GM18499 (cell line): ENCODE measurements at regions not wholly inside any gene's neighbourhood (a gene's known extent, or its start where the extent isn't known, plus 50 kb on each side); places are given as distances from the start of the nearest gene placed in this dataset.

ENCODE experiments used
- ATAC-seq: cut with Tn5 transposase; IDR thresholded peaks from one replicate; pipeline ENCODE4 v1.9.1; 2021; ENCODE audit warnings: moderate number of reproducible peaks; ENCODE audit not compliant: insufficient read depth, unreplicated experiment

DNA sequence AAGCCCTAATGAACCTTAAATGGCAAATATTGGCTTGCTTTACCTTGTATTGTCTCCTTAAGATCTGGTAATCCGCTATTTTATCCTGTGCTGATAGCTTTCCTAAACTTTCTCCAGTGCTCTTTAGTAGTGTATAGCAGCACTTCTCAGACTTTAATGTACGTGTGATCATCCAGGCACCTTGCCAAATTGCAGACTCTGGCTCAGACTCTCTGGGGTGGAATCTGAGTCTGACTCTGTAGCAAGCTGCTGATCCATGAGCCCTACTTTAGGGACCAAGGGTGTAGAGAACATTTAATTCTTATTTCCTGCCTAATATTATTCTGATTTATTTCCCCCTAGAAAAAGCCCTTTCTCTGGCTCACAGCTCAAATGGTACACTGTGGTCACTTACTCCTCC is 518.8 kb upstream of the ZNF385D start:
- no peak for ATAC-seq

DNA sequence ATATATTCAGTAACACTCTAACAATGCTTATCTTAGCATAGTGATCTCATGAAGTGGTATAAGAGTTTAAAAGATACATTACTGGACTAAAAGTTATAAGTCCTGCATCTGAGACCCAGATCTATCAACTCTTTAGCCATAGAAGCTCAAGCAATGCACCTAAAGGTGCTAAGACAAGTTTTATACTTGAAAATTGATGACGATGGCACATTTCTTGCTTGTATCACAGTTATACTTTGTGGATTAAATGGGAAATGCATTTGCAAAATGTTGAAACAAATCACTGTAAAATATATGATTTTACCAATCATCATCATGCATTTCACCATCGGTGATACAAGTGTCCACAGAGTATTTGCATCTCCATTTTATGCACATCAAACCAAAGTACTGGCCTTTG is 525.3 kb upstream of the ZNF385D start:
- no peak for ATAC-seq

DNA sequence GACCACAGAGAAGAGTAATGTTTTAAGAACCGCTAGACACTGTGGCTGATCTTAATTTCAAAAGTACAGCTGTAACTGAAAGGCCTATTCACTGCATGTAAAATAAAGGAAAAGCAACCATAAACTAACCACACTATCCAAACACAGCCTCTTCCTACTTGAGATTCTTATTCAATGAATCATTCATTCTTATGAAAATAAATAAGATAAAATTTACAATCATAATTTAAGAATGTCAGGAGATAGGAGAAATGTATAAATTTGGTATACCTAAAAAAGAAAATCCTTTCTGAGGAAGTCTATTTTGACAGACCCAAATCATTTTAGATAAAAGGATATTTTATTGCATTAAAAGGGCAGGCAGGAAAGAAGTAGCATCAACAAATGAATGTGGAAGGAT is 533.5 kb upstream of the ZNF385D start:
- no peak for ATAC-seq

DNA sequence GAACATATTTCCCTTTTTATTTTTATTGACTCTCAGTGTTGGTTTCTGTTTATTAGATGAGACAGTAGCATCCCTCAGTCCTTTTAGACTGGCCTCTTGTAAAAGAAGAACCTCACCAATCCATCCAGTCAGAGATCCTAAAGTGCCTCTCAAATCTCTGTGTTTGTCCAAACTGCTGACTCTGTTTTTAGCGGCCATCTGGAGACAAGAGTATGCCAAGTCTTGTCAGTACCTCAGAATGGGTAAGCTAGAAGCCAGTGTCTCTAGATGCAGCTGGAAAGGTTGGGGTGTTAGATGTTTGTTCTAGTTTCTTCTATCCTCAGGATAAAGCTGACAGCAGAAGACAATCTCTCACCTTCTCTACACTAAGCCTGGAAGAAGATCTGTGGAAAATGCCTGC is 537.7 kb upstream of the ZNF385D start:
- no peak for ATAC-seq

DNA sequence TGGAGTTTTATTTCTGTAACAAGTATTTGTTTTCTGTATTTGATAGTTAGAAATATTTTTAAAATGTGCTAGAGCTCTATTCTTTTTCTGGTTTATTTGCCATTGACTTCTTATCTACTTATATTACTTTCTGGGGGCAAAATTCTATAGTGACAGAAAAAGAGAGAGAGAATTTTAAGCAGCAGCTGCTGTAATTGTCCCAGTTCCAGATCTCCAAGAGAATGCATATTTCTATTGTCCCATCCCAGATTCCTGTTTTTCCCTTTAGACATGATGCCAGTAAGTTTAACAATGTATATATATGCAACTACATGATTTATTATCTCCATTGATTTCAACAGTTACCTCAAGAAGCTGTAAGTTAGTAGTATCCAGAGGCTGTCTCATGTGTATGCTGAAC is 541.7 kb upstream of the ZNF385D start:
- ATAC-seq: no peak

DNA sequence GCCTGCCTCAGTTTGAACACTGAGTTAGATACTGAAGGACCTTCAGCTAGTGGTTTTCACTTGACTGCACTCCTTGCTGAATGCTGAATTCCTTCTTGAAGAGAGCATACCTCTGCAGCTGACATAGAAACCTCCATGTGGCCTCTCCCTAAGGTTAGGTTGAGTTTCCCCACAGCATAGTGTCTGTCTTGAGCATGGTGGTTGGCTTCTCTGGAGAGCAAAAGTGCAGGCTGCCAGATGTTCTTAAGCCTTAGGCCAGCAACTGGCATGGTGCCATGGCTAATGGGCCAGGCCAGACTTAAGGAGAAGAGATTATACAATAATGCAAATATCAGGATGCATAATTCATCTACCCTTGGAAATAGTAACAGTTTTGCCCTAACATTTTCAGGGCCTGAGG is 545.6 kb upstream of the ZNF385D start:
- no peak for ATAC-seq

DNA sequence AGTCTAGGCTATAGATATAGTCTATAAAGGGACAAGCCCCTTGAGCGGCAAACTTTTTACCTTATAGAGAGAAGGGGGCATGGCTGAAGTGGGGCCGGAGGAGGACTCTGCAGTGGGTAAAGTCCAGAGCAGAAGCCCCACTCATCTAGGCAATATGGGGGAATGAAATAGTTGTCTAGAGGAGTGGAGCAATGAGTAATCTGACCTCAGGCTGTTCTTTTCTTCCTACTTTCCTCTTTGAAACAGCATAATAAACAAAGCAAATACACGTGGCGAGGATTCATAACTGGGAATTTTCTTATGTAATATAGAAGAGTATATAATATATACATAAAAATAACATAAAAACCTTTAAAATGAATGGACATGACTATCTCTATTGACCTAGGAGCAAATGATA is 546.4 kb upstream of the ZNF385D start:
- no peak for ATAC-seq

DNA sequence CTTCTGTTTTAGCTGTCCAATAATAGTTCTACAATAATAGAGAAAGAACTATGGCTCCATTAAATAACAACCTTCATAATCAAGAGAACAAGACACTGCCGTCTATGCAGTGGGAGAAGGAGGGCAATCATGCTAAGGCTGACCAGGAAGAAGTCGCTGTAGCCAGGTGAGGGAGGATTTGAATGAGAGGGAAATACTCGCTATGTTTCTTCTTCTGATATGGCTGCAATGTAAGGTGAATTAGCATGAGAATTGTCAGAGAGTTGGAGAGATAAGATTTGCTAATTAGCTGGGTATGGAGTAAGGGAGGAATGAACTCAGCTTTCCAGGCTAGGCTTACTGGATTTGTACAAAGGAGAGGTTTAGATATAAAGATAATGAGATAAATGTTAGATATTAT is 555.4 kb upstream of the ZNF385D start:
- ATAC-seq: no peak

DNA sequence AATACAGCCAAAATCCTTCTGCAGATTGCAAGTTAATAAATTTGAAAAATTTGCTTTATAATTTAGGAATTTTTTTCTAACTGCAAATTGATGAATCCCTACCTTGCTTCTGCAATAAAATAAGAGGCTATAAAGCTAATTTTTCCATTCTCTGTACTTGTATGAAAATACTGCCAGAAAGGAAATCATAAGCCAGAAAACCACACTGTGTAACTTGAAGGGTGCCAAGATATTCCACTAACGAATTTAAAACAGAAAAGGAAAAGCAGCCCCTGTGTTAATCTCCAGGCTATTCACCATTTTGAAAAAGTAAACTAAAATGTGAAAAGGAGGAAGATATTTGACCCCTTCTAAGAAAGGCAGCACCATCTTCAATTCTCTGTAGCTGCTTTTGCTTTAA is 557.9 kb upstream of the ZNF385D start:
- ATAC-seq: no peak

DNA sequence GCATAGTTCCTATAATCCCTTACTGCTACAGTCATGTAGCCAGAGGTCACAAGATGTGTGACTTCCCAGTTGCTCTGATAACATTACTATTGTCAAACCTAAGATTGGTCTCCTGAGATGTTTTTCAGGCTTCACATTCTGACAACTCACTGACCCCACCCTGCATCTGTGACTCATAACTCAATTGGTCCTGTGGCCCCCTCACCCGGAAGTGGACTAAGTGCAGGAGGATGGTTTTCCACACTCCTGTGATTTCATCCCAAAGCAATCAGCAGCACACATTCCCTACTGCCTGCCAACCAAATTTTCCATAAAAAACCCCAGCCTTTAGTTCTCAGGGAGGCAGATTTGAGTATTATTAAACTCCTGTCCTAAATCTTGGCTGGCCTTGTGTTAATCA is 564.9 kb upstream of the ZNF385D start:
- no peak for ATAC-seq

DNA sequence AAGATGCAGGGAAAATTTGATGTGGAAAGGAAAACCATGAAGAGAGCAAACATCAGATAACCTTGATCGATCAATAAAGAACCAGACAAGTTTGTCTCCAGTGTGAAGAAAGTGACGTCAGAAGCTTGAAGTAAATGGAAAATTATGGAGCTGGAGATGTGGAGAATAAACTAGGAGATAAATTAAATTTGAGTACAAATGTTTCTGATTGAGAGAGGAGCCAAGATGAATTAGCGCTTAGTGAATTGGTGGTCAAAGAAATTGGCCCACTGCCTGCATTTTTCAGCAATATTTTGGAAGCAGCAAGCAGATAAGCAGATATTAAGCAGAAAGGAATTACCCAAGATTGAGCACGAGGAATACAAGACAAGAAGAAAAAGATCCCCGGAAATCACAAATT is 567.3 kb upstream of the ZNF385D start:
- ATAC-seq: no peak

DNA sequence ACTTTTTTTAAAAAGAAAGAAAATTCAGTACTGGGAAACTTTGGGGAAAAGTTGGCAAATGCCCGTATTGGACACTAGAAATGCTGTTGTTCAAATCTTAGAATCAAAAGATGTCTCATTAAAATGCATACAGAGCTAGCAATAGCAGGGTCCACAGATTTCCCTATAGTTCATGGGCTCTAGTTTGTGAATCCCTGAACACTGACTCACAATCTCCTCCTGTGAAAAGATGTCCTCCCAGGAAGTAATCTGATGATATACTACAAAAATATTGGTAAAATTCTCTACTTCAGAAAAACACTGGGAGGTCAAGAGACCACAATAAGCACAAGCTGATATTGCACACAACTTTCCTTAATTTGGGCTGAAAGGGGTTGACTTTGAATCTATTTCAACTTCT is 568.4 kb upstream of the ZNF385D start:
- ATAC-seq: no peak

DNA sequence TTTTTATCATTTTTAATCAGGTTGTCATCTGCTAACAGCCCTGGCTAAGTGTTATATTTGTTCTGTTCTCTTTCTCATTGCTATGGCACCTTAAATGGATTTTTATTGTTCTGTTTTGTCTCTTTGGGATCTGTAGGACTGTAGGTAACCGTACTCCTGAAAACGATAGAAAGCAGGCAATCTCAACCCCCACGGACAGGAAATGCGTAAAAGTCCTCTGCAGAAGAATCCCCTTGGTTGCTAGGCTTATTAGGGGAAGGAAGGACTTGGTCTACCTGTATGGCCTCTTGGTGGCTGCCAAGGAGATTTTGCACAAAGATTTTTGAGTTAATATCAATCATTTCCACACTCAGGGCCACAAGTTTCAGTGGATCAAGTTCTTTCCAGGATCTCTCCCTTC is 571.9 kb upstream of the ZNF385D start:
- no peak for ATAC-seq

DNA sequence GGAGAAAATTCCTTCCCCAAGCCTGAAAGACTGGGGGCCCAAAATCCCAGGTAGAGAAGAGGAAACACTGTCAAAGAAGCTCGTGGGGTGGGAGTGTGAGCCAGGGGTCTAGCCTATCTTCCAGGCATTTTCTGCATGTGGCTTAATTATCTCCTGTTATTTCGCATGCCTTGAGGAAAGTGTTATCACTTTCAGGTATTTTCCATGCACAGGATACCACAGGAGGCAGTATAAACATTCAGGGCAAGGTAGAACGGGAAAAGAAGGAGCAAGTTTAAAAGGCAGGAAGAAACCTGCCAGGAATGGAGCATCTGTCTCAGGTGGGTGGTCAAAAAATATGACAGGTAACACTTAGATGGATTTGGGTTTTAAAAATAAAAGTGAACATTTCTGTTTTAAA is 575.3 kb upstream of the ZNF385D start:
- no peak for ATAC-seq

DNA sequence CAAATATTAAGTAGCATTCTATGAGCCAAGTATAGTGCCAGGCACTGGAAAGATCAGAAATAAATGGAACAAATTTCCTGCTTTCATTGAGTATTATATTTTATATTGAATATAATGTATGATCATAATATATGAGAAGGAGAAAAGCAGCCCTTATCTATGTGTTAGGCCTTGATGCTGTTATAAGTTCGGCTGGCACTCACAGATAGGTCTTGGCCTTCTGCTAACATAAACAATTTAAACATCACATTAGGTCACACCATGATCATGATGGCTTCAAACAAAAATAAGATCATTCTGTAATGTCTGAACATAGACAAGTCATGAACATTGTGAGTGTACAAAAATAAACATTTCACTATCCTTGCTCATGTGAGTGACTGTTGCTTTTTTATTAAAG is 584.0 kb upstream of the ZNF385D start:
- no peak for ATAC-seq

DNA sequence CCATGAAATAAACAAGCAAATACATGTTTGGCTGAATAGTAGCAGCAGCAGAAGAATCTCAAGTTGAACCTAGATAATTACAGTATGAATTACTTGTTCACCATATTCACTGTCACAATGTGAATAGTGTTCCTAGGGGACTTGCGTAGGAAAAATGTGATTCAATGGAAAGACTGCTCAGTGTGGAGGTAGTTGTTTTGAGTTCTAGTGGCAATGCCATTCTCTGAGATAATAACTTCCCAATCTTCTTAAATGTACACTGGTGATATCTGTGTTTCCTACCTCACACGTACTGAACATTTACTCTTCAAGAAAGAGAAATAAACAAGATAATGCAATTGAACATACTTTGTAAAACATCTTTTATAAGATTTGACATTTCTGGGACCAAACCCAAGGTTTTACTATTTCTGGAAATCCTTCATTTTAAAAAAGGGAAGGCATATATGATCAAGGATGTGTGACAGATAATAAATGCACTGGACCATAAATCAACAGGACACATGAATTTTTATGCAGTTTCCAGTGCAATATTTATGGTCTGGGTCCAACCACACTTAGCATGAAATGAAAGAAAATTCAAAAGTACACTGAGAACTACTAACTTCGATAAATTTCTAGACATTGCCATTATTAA is 598.3 kb upstream of the ZNF385D start:
- ATAC-seq: no peak

DNA sequence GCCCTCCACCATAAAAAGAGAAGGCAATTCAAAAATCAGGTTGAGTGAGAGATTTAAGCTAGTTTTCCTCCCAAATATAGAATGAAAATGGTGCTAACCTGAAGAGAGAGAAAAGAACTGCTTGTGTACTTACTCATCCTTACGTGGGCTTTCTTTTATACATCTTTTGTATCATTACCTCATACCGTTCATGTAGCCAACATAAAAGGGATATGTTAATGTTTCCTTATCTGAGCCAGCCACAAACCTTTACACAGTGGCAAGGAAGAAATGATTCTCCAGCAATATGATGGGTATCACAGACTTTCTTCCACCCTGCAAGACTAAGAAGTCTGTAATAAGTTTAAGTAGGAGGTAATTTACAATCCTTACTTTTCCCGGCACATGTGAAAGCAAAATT is 600.8 kb upstream of the ZNF385D start:
- no peak for ATAC-seq

DNA sequence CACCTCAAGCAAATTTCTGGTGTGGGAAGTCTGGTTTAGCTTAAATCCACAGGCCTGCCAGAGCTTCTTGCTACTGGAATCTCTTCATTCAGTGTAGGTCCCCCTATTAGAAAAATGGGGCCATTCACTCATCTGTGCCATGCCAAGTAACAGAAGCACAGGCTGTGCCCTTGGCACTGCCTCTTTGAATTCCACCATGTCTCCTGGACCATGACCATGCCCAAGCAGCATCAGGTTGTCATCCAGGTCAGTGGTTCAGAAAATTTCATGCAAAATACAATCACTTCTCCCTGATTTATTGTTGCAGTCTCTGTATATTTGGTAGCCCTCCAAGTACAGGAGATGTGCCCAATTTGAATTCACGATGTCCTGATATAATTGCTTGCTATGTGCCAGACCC is 602.1 kb upstream of the ZNF385D start:
- no peak for ATAC-seq

DNA sequence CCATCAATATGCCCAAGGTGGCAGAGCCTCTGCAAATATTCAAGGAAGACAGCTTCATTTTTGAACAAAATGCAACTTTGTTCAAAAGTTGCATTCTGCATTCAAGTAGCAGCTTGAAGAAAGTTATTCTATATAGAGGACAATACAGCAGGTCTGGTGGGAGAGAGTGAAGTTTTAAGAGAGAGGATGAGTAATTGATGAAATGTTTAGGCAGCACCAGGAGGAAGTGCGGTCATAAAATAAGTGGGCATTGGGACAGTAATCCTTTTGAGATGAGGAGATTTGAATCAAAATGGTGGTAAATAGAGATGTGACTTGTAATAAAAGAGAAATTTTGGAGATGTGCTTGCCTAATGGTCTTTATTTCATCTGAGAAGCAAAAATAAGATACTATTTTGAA is 607.3 kb upstream of the ZNF385D start:
- ATAC-seq: no peak

DNA sequence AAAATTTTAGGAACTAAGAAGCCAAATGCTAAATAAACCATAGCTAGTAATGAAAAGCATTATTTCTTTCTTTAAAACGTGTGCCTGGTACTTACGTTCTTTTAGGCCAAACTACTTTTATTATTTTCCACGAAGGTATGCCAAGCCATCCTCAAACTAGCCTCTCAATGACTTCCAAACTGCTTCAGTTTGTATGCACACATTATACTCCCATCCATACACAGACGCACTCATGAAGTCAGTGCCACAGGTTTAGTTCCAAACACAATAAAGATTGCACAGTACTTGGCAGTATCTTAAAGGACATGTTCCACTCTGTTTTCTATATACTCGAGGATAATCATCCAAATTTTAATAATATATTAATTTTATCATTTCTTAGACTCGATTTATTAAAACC is 609.2 kb upstream of the ZNF385D start:
- no peak for ATAC-seq

DNA sequence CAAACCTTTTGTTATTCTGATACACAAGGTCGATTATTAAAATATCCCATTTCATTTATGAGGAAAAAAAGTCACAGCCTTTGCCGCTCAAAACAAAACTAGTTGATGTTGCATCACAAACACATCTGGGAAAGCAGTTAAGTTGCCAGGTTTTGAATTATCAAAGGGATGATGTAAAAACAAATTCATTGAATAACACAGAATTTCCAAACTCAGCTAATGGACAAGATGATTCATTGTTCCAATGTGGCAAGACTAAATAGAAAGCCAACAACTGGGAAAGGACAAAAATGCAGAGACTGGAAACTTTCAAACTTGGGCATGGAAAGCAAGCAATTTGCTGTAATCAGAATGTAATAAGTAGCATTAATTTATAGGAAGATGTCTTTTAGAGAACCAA is 610.0 kb upstream of the ZNF385D start:
- ATAC-seq: no peak

DNA sequence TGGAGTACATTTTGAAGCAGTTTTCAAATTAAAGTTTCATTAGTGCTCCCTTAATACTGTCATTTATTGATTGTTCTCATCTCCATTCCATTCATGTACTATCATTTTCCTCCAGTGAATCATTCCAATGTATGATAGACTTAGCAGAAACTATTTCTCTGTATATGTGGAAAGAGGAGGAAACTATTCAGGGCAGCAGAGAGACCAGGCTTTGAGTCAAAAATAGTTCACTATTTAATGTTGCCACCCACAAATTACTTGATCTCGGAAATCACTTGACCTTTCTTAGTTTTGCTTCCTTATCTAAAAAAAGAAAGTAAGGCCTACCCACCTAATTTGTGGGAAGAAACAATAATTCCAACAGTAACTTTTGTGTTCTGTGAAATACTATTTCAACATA is 610.5 kb upstream of the ZNF385D start:
- no peak for ATAC-seq

DNA sequence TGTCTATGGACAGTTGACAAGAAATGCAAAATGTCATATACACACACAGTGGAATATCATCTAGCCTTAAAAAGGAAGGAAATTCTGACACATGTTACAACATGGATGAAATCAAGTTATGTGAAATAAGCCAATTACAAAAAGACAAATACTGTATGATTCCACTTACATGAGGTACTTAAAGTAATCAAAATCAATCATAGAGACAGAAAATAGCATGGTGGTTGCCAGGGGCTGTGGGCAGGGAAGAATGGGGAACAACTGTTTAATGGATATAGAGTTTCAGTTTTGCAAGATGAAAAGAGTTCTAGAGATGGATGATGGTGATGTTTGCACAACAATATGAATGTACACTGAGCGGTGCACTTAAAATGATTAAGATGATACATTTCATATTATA is 613.8 kb upstream of the ZNF385D start:
- no peak for ATAC-seq
